ENCODE measurements at regions not wholly inside any gene's neighbourhood (a gene's known extent, or its start where the extent isn't known, plus 50 kb on each side); places are given as distances from the start of the nearest gene placed in this dataset.
"Not testable (repeated sequence)": the region's sequence is repeated elsewhere in the genome, so short reads cannot be mapped to it uniquely, and the experiment has no call there.

GRCh38 chr22:44557872-44558271 lies 59.8 kb upstream of the RTL6 start:
- not testable (repeated sequence) for TF ChIP-seq CTCF, EZH2 (IDR thresholded peaks at IDR 0.05)
